GM12875 (cell line): ENCODE measurements at regions not wholly inside any gene's neighbourhood (a gene's known extent, or its start where the extent isn't known, plus 50 kb on each side); places are given as distances from the start of the nearest gene placed in this dataset.
"Not testable (repeated sequence)": the region's sequence is repeated elsewhere in the genome, so short reads cannot be mapped to it uniquely, and the experiment has no call there.

ENCODE experiments used
- H3K4me3 ChIP-seq: one replicate; pipeline ENCODE4 v1.5.1; 2011; ENCODE audit warnings: low read depth, low read length, control low read depth
- TF ChIP-seq, protein P1 (sequence below): IDR thresholded peaks from 2 replicates; pipeline ENCODE4 v1.5.1; 2011; ENCODE audit warnings: low read depth, mild to moderate bottlenecking, control low read depth, inconsistent platforms, low read length, moderate library complexity, borderline replicate concordance; ENCODE audit not compliant: insufficient read depth

DNA sequence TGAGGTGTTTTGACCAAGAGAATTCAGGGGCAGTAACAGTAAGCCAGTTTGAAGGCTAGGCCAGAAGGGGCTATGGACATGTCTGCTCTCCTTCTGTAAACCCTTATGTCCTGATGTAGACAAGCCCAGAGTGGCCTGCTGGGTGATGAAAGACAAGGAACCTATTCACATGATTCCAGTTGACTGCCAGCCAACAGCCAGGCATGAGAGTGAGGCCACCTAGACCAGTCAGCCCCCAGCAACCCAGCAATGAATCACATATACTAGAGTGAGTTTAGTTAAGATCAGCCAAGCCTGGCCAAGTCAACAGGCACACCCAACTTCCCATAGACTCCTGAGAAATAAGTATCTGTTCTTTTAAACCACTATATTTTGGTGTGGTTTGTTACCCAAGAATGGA is 1889.7 kb upstream of the CELF4 start:
- TF ChIP-seq, protein P1, sequence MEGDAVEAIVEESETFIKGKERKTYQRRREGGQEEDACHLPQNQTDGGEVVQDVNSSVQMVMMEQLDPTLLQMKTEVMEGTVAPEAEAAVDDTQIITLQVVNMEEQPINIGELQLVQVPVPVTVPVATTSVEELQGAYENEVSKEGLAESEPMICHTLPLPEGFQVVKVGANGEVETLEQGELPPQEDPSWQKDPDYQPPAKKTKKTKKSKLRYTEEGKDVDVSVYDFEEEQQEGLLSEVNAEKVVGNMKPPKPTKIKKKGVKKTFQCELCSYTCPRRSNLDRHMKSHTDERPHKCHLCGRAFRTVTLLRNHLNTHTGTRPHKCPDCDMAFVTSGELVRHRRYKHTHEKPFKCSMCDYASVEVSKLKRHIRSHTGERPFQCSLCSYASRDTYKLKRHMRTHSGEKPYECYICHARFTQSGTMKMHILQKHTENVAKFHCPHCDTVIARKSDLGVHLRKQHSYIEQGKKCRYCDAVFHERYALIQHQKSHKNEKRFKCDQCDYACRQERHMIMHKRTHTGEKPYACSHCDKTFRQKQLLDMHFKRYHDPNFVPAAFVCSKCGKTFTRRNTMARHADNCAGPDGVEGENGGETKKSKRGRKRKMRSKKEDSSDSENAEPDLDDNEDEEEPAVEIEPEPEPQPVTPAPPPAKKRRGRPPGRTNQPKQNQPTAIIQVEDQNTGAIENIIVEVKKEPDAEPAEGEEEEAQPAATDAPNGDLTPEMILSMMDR = no peak
- no peak overlapping the region for H3K4me3 ChIP-seq

- TF ChIP-seq, protein P1 = no peak
These were observed 1889.3 kb upstream of the CELF4 start for GRCh38 chr18:39454866-39455265.

DNA sequence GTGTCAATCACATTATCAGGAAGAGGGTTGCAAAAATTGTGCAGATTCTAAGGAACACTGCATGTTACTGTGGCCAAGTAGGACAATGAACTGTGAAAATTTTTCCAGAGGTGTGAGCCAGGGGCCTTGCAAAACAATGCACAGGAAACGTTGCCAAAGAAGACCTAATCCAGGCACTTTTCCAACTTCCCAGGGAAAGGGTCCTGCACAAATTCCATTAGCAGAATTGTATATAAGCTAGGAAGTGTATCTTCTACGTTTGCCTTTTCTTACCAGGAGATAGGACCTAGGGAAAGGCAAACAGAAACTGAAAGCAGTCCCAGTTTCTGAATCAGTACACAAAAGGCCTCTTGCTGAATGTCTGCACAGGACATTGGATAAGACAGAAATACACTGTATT is 1888.3 kb upstream of the CELF4 start:
- TF ChIP-seq, protein P1 = no peak
- H3K4me3 ChIP-seq = no peak overlapping the region

More at GRCh38 chr18:39454866-39455265, 1889.3 kb upstream of the CELF4 start:
- no peak overlapping the region for H3K4me3 ChIP-seq

DNA sequence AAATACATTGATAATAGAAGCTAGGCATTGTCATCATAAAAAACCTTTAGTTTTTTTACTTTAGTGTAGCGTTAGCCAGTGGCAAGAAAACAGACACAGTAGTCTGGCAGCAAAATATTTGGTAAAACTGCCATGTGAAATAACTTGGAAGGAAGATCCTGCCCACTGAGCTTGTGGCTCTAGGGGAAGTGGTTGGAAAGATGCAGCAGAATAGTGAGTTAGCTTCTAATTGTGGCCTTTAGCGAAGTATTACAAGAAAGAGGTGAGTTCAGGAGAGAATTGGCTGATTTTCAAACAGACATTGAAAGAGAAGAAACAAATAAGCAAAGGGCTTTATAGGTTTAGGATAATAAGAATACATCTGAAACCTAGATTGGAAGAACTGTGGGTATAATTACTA is 1887.8 kb upstream of the CELF4 start:
- H3K4me3 ChIP-seq = no peak overlapping the region
- TF ChIP-seq, protein P1 = no peak

DNA sequence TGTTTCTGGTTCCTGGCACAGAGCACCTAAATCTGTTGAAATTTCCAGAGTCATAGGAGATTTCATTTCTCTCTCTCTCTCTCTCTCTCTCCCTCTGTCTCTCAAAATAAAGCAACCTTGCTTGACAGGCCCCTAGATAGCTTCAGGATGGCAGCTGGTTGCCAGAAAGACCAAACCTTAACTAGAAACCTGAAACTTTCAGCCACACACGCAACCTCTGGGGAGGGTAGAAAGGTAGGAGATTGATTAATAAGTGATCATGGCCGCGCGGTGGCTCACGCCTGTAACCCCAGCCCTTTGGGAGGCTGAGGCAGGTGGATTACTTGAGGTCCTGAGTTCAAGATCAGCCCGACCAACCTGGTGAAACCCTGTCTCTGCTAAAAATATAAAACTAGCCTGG is 1885.4 kb upstream of the CELF4 start:
- TF ChIP-seq, protein P1 = no peak

GRCh38 chr18:39449566-39449965 is 1884.0 kb upstream of the CELF4 start:
- H3K4me3 ChIP-seq = no peak overlapping the region
- TF ChIP-seq, protein P1 = no peak

More for the DNA sequence above, 1885.4 kb upstream of the CELF4 start:
- no peak overlapping the region for H3K4me3 ChIP-seq

DNA sequence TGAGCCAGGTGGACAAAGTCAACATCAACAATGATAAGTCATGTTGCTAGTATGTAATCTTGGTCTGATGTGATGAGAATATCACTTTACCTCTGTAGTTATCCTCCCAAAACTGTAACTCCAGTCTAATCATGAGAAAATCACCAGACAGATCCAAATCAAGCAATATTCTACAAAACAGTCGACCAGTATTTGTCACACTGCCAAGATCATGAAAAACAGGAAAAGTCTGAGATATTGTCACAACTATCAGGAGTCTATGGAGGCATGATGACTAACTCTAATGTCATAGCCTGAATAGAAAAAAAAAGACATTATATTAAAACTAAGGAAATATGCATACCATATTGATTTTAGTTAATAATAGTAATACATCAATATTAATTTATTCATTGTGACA is 1883.3 kb upstream of the CELF4 start:
- no peak overlapping the region for H3K4me3 ChIP-seq
- TF ChIP-seq, protein P1 = no peak

GRCh38 chr18:39444957-39445356 is 1879.4 kb upstream of the CELF4 start:
- H3K4me3 ChIP-seq = not testable (repeated sequence)
